NCI-H1417 (cell line): ENCODE measurements at regions not wholly inside any gene's neighbourhood (a gene's known extent, or its start where the extent isn't known, plus 50 kb on each side); places are given as distances from the start of the nearest gene placed in this dataset.

Source experiments
- DNase-seq, 3 experiments: peaks; one replicate each; lab custom pipeline; 2025; lab: John Stamatoyannopoulos, UW

- no peak for DNase-seq
Measured at GRCh38 chr11:80616070-80616800, 1175.4 kb upstream of the TENM4 start.

- no peak for DNase-seq
Measured at GRCh38 chr11:80613655-80614054, 1172.8 kb upstream of the TENM4 start.

GRCh38 chr11:80610516-80610915, 1169.7 kb upstream of the TENM4 start:
- DNase-seq, result peak in 1 of 3 experiments; percentile 20

- no peak for DNase-seq
Measured at GRCh38 chr11:80603472-80603871, 1162.6 kb upstream of the TENM4 start.

GRCh38 chr11:80598905-80599304, 1158.1 kb upstream of the TENM4 start:
- no peak for DNase-seq

GRCh38 chr11:80596291-80596810, 1155.5 kb upstream of the TENM4 start:
- no peak for DNase-seq

GRCh38 chr11:80595011-80595410, 1154.2 kb upstream of the TENM4 start:
- DNase-seq, result no peak

GRCh38 chr11:80593648-80594374, 1153.0 kb upstream of the TENM4 start:
- DNase-seq, result peak in 1 of 3 experiments; percentile 11

GRCh38 chr11:80592546-80592945, 1151.7 kb upstream of the TENM4 start:
- no peak for DNase-seq

GRCh38 chr11:80587906-80588305, 1147.1 kb upstream of the TENM4 start:
- DNase-seq, result peak in 1 of 3 experiments; percentile 15

GRCh38 chr11:80586464-80586863, 1145.6 kb upstream of the TENM4 start:
- no peak for DNase-seq

GRCh38 chr11:80584661-80585060, 1143.8 kb upstream of the TENM4 start:
- no peak for DNase-seq

GRCh38 chr11:80569832-80570231, 1129.0 kb upstream of the TENM4 start:
- peak in 1 of 3 experiments; percentile 32 for DNase-seq

GRCh38 chr11:80565231-80565630, 1124.4 kb upstream of the TENM4 start:
- no peak for DNase-seq

GRCh38 chr11:80562523-80563125, 1121.8 kb upstream of the TENM4 start:
- no peak for DNase-seq

GRCh38 chr11:80559942-80560341, 1119.1 kb upstream of the TENM4 start:
- DNase-seq, result no peak

- DNase-seq, result no peak
Measured at GRCh38 chr11:80553565-80553964, 1112.7 kb upstream of the TENM4 start.

GRCh38 chr11:80542704-80543103, 1101.9 kb upstream of the TENM4 start:
- no peak for DNase-seq

GRCh38 chr11:80538040-80538439, 1097.2 kb upstream of the TENM4 start:
- no peak for DNase-seq

- no peak for DNase-seq
Measured at GRCh38 chr11:80533463-80533862, 1092.6 kb upstream of the TENM4 start.

GRCh38 chr11:80532633-80533232, 1091.9 kb upstream of the TENM4 start:
- no peak for DNase-seq

- no peak for DNase-seq
Measured at GRCh38 chr11:80529726-80530125, 1088.9 kb upstream of the TENM4 start.
